Adrenal gland (tissue), 9 donors: ENCODE measurements at regions not wholly inside any gene's neighbourhood (a gene's known extent, or its start where the extent isn't known, plus 50 kb on each side); places are given as distances from the start of the nearest gene placed in this dataset.

Source experiments
- DNase-seq, 7 donors: peaks; one replicate each; pipeline ENCODE4 v3.0.0-alpha.2; 2019 to 2020
- H3K27ac ChIP-seq, 5 donors: fragments of 200-600 bp; sonication (generic) in 4 of 5; 1 replicate in 3 of 5; 2 replicates in 2 of 5; pipeline versions ENCODE4 v1.5.1 to v1.8.0; 2016 to 2020; ENCODE audit warnings: mild to moderate bottlenecking in 1 of 5
- H3K27me3 ChIP-seq: fragments of 200-600 bp; 2 replicates; pipeline ENCODE4 v1.8.0; 2021
- H3K36me3 ChIP-seq, 2 donors: fragments of 200-600 bp; replicated peaks in 1 of 2; 1 replicate in 1 of 2; 2 replicates in 1 of 2; pipeline versions ENCODE4 v1.5.1 to v1.8.0; 2018 to 2022
- H3K4me1 ChIP-seq, 2 donors: fragments of 200-600 bp; replicated peaks in 1 of 2; 1 replicate in 1 of 2; 2 replicates in 1 of 2; pipeline versions ENCODE4 v1.5.1 to v1.8.0; 2018 to 2021
- H3K4me3 ChIP-seq, 4 donors: fragments of 200-600 bp; sonication (generic) in 3 of 4; one replicate each; pipeline ENCODE4 v1.5.1; 2016 to 2018
- H3K9me3 ChIP-seq, 3 donors: fragments of 200-600 bp; sonication (generic) in 1 of 3; replicated peaks in 1 of 3; 1 replicate in 2 of 3; 2 replicates in 1 of 3; pipeline versions ENCODE4 v1.5.1 to v1.8.0; 2016 to 2021
- CTCF ChIP-seq, 6 experiments: fragments of 450-650 bp in 4 of 6; fragments of 200-600 bp in 2 of 6; sonication (generic) in 1 of 6; IDR thresholded peaks; 1 replicate in 5 of 6; 2 replicates in 1 of 6; pipeline versions ENCODE4 v1.5.1 to v1.8.0; 2016 to 2021; ENCODE audit warnings: antibody characterized with exemption in 6 of 6, mild to moderate bottlenecking in 2 of 6, moderate library complexity in 1 of 6
- POLR2A ChIP-seq, 2 donors: fragments of 450-650 bp; IDR thresholded peaks; one replicate each; pipeline ENCODE4 v1.6.1; 2017; ENCODE audit warnings: antibody characterized with exemption in 2 of 2, mild to moderate bottlenecking in 2 of 2, moderate library complexity in 1 of 2
- WGBS, 4 donors: extraction: QIAGEN DNeasy Blood & Tissue Kit in 2 of 4; methylation state at CpG; one replicate each; pipeline versions ENCODE4 v1.1.5 to v1.1.7; 2013 to 2017; 5-methylcytosine and 5-hydroxymethylcytosine counted together
- intact Hi-C, 2 donors: fragments of 100-400 bp; cut with DNase I; formaldehyde crosslinking; loops; one replicate each; pipeline versions ENCODE4 v1.14.1 to v1.15.0; 2022 to 2023
- donor health status: healthy with polysubstance abuse.
- donor health status: Bipolar disorder and iron deficiency.
- donor health status: DM: yes; HTN: yes; CAD: no.
- donor health status: DM: no; HTN: no; CAD: no.
- donor health status: DM: no; HTN: no; CAD: no.

DNA sequence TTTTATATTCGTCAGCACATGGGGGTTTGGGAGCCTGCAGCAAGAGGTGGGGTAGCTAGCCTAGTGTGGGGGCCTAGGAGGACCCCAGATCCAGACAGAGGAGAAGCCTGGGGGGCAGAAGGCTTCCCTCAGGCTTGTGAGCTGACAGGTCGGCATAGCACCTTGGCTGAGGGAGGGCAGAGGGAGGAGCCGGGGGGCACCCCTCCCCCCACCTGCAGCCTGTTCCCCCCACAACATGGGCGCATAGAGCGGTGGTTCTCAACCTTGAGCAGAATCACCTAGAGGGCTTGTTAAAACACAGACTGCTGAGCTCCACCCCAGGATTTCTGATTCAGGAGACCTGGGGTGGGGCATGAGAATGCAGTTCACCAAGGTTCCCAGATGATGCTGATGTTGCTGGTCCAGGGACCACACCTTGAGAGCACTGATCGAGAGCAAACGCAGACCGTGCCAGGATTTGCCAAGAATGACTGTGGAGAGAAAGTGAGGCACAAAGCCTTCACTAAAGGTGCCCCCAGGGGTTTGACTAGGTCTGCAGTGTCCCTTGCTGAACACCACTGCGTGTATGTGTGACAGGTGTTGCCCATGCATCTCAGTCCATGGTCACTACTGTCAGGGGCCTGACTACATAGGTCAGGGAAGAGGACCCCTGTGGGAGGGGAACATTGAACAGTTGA is 163.3 kb downstream of the MACROH2A1 start:
- Histone ChIP-seq H3K27ac (no peak overlapping the region), H3K27me3 (no peaks in the 10 kb centered on the region), H3K4me3 (no peak overlapping the region), H3K9me3 (no peaks in the 10 kb centered on the region), H3K4me1 (peaks cover under 1 to 18% of the 10 kb centered on the region in 2 donors), H3K36me3 (no peaks in the 10 kb centered on the region)
- DNase-seq = peak in 6 of 7 donors; percentile 1 to 47 (median 10)
- 84 to 91% (median 86%) methylated on average over 6 to 9 of the region's 9 CpGs for WGBS, 4 donors
- intact Hi-C loops = no loop called here
- TF ChIP-seq CTCF (IDR thresholded peaks at IDR 0.05) (no peak), POLR2A (IDR thresholded peaks at IDR 0.05) (no peak)

GRCh38 chr5:135234666-135235401 is 164.2 kb downstream of the MACROH2A1 start:
- Histone ChIP-seq H3K27ac (peak overlapping the region in 1 of 5 donors; percentile 26), H3K9me3 (no peaks in the 10 kb centered on the region), H3K27me3 (no peaks in the 10 kb centered on the region), H3K4me1 (peaks cover 5 to 25% of the 10 kb centered on the region in 2 donors), H3K36me3 (no peaks in the 10 kb centered on the region), H3K4me3 (no peak overlapping the region)
- intact Hi-C loops = no loop called here
- no peak for TF ChIP-seq POLR2A (IDR thresholded peaks at IDR 0.05)
- 79 to 86% (median 81%) methylated on average over 9 of the region's 9 CpGs for WGBS, 4 donors
- DNase-seq = peak in 2 of 7 donors; percentile 2 to 50

DNA sequence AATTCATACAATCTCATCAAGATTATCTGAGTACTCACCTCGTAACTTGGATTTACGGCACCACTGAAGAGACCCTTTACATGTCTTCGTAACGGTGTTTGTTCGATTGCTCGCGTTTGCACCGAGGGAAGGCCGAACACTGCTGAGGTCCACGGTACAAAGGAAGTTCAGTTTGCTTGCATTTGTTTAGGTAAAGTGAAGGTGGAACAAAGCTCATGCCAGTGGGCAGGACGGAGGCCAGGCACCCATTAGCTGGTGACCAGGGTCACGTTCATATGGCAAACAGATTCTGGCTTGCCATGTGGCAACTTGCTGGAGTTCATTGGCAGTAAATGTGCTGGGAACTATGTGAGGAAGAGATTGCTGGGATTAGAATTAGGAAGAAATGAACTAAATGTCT is 164.8 kb downstream of the MACROH2A1 start:
- 94 to 99% (median 97%) methylated on average over 12 of the region's 12 CpGs for WGBS, 4 donors
- intact Hi-C loops = no loop called here
- H3K27ac ChIP-seq = peak overlapping the region in 1 of 5 donors; percentile 26
- no peak overlapping the region for H3K4me3 ChIP-seq
- H3K9me3 ChIP-seq = no peaks in the 10 kb centered on the region
- no peaks in the 10 kb centered on the region for H3K27me3 ChIP-seq
- TF ChIP-seq POLR2A (IDR thresholded peaks at IDR 0.05) = no peak
- no peak for TF ChIP-seq CTCF (IDR thresholded peaks at IDR 0.05)
- peaks cover 5 to 19% of the 10 kb centered on the region in 2 donors for H3K4me1 ChIP-seq
- DNase-seq = peak in 1 of 7 donors; percentile 5
- H3K36me3 ChIP-seq = no peaks in the 10 kb centered on the region

GRCh38 chr5:135233477-135233876 is 165.6 kb downstream of the MACROH2A1 start:
- no peak overlapping the region for H3K4me3 ChIP-seq
- intact Hi-C loops = no loop called here
- H3K27me3 ChIP-seq = no peaks in the 10 kb centered on the region
- DNase-seq = peak in 1 of 7 donors; percentile 12
- no peaks in the 10 kb centered on the region for H3K36me3 ChIP-seq
- TF ChIP-seq POLR2A (IDR thresholded peaks at IDR 0.05) (no peak), CTCF (IDR thresholded peaks at IDR 0.05) (no peak)
- no peaks in the 10 kb centered on the region for H3K9me3 ChIP-seq
- WGBS, 4 donors = 86 to 98% (median 93%) methylated on average over 6 of the region's 6 CpGs
- peaks cover 5 to 14% of the 10 kb centered on the region in 2 donors for H3K4me1 ChIP-seq
- H3K27ac ChIP-seq = no peak overlapping the region
